ENCODE measurements at regions not wholly inside any gene's neighbourhood (a gene's known extent, or its start where the extent isn't known, plus 50 kb on each side); places are given as distances from the start of the nearest gene placed in this dataset.
"Not testable (repeated sequence)": the region's sequence is repeated elsewhere in the genome, so short reads cannot be mapped to it uniquely, and the experiment has no call there.

- no peak for DNase-seq
These were observed 670.0 kb upstream of the NOVA1 start for GRCh38 chr14:27267876-27268275.

GRCh38 chr14:27270716-27271115 is 672.9 kb upstream of the NOVA1 start:
- no peak for DNase-seq

- no peak for DNase-seq
These were observed 680.5 kb upstream of the NOVA1 start for GRCh38 chr14:27278341-27278740.

GRCh38 chr14:27305441-27305945 is 707.7 kb upstream of the NOVA1 start:
- no peak for DNase-seq

- not testable (repeated sequence) for DNase-seq
These were observed 714.9 kb upstream of the NOVA1 start for GRCh38 chr14:27312730-27313129.

GRCh38 chr14:27314231-27314630 is 716.4 kb upstream of the NOVA1 start:
- DNase-seq, result no peak

- DNase-seq, result no peak
These were observed 717.6 kb upstream of the NOVA1 start for GRCh38 chr14:27315477-27315876.

GRCh38 chr14:27315947-27316346 is 718.1 kb upstream of the NOVA1 start:
- no peak for DNase-seq

GRCh38 chr14:27318774-27319420 is 721.1 kb upstream of the NOVA1 start:
- no peak for DNase-seq

GRCh38 chr14:27320261-27320660 is 722.4 kb upstream of the NOVA1 start:
- DNase-seq, result no peak

- no peak for DNase-seq
These were observed 729.3 kb upstream of the NOVA1 start for GRCh38 chr14:27327095-27327494.

GRCh38 chr14:27338012-27338411 is 740.2 kb upstream of the NOVA1 start:
- DNase-seq, result no peak

- DNase-seq, result not testable (repeated sequence)
These were observed 765.2 kb upstream of the NOVA1 start for GRCh38 chr14:27363036-27363435.

- DNase-seq, result no peak
These were observed 768.8 kb upstream of the NOVA1 start for GRCh38 chr14:27366596-27366995.

- no peak for DNase-seq
These were observed 769.5 kb upstream of the NOVA1 start for GRCh38 chr14:27367345-27367744.

- no peak for DNase-seq
These were observed 772.2 kb upstream of the NOVA1 start for GRCh38 chr14:27370074-27370473.

- no peak for DNase-seq
These were observed 772.9 kb upstream of the NOVA1 start for GRCh38 chr14:27370775-27371174.

GRCh38 chr14:27371209-27371608 is 773.4 kb upstream of the NOVA1 start:
- no peak for DNase-seq

- DNase-seq, result no peak
These were observed 774.0 kb upstream of the NOVA1 start for GRCh38 chr14:27371868-27372267.

- no peak for DNase-seq
These were observed 774.9 kb upstream of the NOVA1 start for GRCh38 chr14:27372771-27373170.

GRCh38 chr14:27384124-27384523 is 786.3 kb upstream of the NOVA1 start:
- DNase-seq, result no peak

- no peak for DNase-seq
These were observed 788.6 kb upstream of the NOVA1 start for GRCh38 chr14:27386391-27386790.

- no peak for DNase-seq
These were observed 789.6 kb upstream of the NOVA1 start for GRCh38 chr14:27387463-27387862.

GRCh38 chr14:27389402-27389801 is 791.6 kb upstream of the NOVA1 start:
- DNase-seq, result no peak

GRCh38 chr14:27390155-27390554 is 792.3 kb upstream of the NOVA1 start:
- no peak for DNase-seq
